ELR (cell line): ENCODE measurements at regions not wholly inside any gene's neighbourhood (a gene's known extent, or its start where the extent isn't known, plus 50 kb on each side); places are given as distances from the start of the nearest gene placed in this dataset.

ENCODE experiments used
- DNase-seq: peaks from one replicate; pipeline ENCODE4 v3.0.0-alpha.2; 2015; ENCODE audit warnings: low read depth

GRCh38 chr12:60872219-60872618 lies 1276.4 kb downstream of the SLC16A7 start:
- DNase-seq, result no peak

GRCh38 chr12:60872850-60873713 lies 1277.3 kb downstream of the SLC16A7 start:
- DNase-seq, result no peak

GRCh38 chr12:60874091-60874490 lies 1278.3 kb downstream of the SLC16A7 start:
- no peak for DNase-seq

GRCh38 chr12:60920841-60921495 lies 1325.1 kb downstream of the SLC16A7 start:
- no peak for DNase-seq

GRCh38 chr12:60921541-60921940 lies 1325.7 kb downstream of the SLC16A7 start:
- DNase-seq, result no peak

- DNase-seq, result no peak
These were observed 1330.4 kb downstream of the SLC16A7 start for GRCh38 chr12:60926256-60926655.

- DNase-seq, result no peak
These were observed 1330.1 kb upstream of the USP15 start for GRCh38 chr12:60930151-60930550.

GRCh38 chr12:60935981-60936761 lies 1324.0 kb upstream of the USP15 start:
- no peak for DNase-seq

- DNase-seq, result no peak
These were observed 1312.7 kb upstream of the USP15 start for GRCh38 chr12:60947533-60947932.

GRCh38 chr12:60967128-60967527 lies 1293.1 kb upstream of the USP15 start:
- no peak for DNase-seq

- DNase-seq, result no peak
These were observed 1282.2 kb upstream of the USP15 start for GRCh38 chr12:60977966-60978365.

- DNase-seq, result no peak
These were observed 1279.6 kb upstream of the USP15 start for GRCh38 chr12:60980558-60980957.

- DNase-seq, result no peak
These were observed 1278.7 kb upstream of the USP15 start for GRCh38 chr12:60981473-60981872.

- DNase-seq, result no peak
These were observed 1268.1 kb upstream of the USP15 start for GRCh38 chr12:60992087-60992486.

GRCh38 chr12:60995256-60995825 lies 1264.9 kb upstream of the USP15 start:
- no peak for DNase-seq

- no peak for DNase-seq
These were observed 1262.3 kb upstream of the USP15 start for GRCh38 chr12:60997869-60998378.

GRCh38 chr12:61009192-61009591 lies 1251.0 kb upstream of the USP15 start:
- no peak for DNase-seq

GRCh38 chr12:61011767-61012423 lies 1248.3 kb upstream of the USP15 start:
- no peak for DNase-seq

GRCh38 chr12:61018571-61018970 lies 1241.6 kb upstream of the USP15 start:
- DNase-seq, result no peak

- DNase-seq, result no peak
These were observed 1237.0 kb upstream of the USP15 start for GRCh38 chr12:61023231-61023630.

- no peak for DNase-seq
These were observed 1230.7 kb upstream of the USP15 start for GRCh38 chr12:61029516-61029915.

- no peak for DNase-seq
These were observed 1222.4 kb upstream of the USP15 start for GRCh38 chr12:61037792-61038191.
